ENCODE measurements at regions not wholly inside any gene's neighbourhood (a gene's known extent, or its start where the extent isn't known, plus 50 kb on each side); places are given as distances from the start of the nearest gene placed in this dataset.

DNA sequence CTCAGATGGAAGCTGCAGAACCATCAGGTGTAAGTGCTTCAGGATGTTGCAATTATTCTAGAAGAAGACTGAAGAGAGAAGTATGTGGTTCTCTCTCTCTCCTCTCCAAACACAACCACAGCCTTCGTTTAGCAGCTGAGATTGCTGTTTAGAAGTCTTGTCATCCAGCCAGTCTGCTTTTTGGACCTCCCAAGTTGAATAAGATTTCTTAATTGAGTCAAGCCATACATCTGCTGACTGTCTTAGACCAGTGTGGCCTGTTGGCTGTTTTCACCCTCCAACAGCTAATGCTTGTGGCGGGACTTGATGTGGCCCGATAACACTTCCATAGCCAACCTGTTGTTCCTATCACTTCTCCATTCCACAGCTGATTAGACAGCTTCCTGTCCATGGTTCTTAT is 91.3 kb upstream of the TMEM17 start:
- no peak overlapping the region for H3K4me3 ChIP-seq (ENCODE audit: low read depth, low read length)
- no peak overlapping the region for H3K27ac ChIP-seq (ENCODE audit: extremely low read depth, low read depth, low read length)
- no peak for TF ChIP-seq IKZF3 (tag by site-specific recombination; IDR thresholded peaks at IDR 0.05)
- TF ChIP-seq ZNF792 (tag by site-specific recombination; IDR thresholded peaks at IDR 0.05), result no peak
- TF ChIP-seq, protein P1, sequence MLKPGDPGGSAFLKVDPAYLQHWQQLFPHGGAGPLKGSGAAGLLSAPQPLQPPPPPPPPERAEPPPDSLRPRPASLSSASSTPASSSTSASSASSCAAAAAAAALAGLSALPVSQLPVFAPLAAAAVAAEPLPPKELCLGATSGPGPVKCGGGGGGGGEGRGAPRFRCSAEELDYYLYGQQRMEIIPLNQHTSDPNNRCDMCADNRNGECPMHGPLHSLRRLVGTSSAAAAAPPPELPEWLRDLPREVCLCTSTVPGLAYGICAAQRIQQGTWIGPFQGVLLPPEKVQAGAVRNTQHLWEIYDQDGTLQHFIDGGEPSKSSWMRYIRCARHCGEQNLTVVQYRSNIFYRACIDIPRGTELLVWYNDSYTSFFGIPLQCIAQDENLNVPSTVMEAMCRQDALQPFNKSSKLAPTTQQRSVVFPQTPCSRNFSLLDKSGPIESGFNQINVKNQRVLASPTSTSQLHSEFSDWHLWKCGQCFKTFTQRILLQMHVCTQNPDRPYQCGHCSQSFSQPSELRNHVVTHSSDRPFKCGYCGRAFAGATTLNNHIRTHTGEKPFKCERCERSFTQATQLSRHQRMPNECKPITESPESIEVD (tag by site-specific recombination; IDR thresholded peaks at IDR 0.05), result no peak
- no peaks in the 10 kb centered on the region for H3K9me3 ChIP-seq (ENCODE audit: control insufficient read depth, insufficient read depth, low read depth, low read length)
- ChIA-PET POLR2A (no interaction called here), CTCF (no interaction called here)
- H3K4me1 ChIP-seq (ENCODE audit: control insufficient read depth, insufficient read depth, low read length), result no peaks in the 10 kb centered on the region
- H3K36me3 ChIP-seq (ENCODE audit: control insufficient read depth in 2 of 2, insufficient read depth in 1 of 2, low read length in 2 of 2), result no peaks in the 10 kb centered on the region

DNA sequence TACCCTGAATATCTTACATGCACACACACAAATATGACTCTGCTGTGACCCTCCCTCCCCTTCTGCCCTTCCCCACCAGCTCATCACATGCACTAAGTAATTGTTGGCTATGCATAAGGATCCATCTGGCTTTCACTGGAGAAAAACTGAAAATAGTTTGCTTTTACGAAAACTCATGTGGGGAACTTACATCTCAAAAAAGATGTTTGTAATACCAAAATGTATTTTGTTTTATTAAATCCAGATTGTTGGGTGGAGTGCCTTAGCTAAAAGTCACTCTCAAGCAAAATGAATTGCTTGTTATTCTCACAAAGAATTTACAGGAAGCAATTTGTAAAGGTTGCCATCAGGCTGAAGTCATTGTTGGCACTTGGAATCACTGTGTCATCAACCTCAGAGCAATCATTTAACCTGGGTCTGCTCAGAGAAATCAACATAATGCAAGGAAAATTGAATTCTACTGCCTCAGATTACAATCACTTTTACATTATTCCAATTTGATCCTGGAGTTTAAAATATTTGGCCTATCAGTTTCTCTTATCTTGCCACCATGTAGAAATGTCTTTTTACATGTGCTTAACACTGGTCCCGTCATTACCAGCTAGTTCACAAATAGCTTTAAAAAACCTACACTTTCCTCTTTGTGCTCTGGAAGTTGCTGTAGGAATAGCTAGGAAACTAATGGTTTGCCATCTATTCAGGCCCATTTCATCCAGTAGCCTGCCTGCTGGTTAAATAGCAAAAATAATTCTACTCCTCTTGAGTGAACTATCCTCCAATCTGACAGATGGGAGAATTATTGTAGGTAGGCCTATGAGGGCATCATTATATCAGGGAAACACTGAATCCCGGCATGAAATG is 90.3 kb upstream of the TMEM17 start:
- H3K9me3 ChIP-seq (ENCODE audit: control insufficient read depth, insufficient read depth, low read depth, low read length), result no peaks in the 10 kb centered on the region
- no peaks in the 10 kb centered on the region for H3K4me1 ChIP-seq (ENCODE audit: control insufficient read depth, insufficient read depth, low read length)
- no peak overlapping the region for H3K4me3 ChIP-seq (ENCODE audit: low read depth, low read length)
- ChIA-PET CTCF (no interaction called here), POLR2A (no interaction called here)
- H3K27ac ChIP-seq (ENCODE audit: extremely low read depth, low read depth, low read length), result no peak overlapping the region
- TF ChIP-seq KLF1 (tag by site-specific recombination; IDR thresholded peaks at IDR 0.05) (no peak), ZNF341 (tag by site-specific recombination; IDR thresholded peaks at IDR 0.05; ENCODE audit: low read depth) (no peak), ZFHX2 (tag by site-specific recombination; conservative IDR thresholded peaks at IDR 0.05) (no peak), GLIS2 (tag by site-specific recombination; IDR thresholded peaks at IDR 0.05) (no peak), ZNF16 (tag by site-specific recombination; IDR thresholded peaks at IDR 0.05; ENCODE audit: low read depth) (no peak), ZNF112 (tag by site-specific recombination; IDR thresholded peaks at IDR 0.05) (no peak), SP2 (tag by site-specific recombination; IDR thresholded peaks at IDR 0.05) (no peak), TRIM28 (IDR thresholded peaks at IDR 0.05; ENCODE audit: borderline replicate concordance, low read length) (no peak), ZNF521 (tag by site-specific recombination; IDR thresholded peaks at IDR 0.05) (no peak), ZBTB48 (tag by site-specific recombination; IDR thresholded peaks at IDR 0.05) (no peak), ZNF792 (tag by site-specific recombination; IDR thresholded peaks at IDR 0.05) (no peak), ZNF510 (tag by site-specific recombination; IDR thresholded peaks at IDR 0.05; ENCODE audit: insufficient replicate concordance) (no peak), YY2 (tag by site-specific recombination; IDR thresholded peaks at IDR 0.05) (no peak), ZBTB20 (tag by site-specific recombination; IDR thresholded peaks at IDR 0.05) (no peak)
- TF ChIP-seq, protein P2, sequence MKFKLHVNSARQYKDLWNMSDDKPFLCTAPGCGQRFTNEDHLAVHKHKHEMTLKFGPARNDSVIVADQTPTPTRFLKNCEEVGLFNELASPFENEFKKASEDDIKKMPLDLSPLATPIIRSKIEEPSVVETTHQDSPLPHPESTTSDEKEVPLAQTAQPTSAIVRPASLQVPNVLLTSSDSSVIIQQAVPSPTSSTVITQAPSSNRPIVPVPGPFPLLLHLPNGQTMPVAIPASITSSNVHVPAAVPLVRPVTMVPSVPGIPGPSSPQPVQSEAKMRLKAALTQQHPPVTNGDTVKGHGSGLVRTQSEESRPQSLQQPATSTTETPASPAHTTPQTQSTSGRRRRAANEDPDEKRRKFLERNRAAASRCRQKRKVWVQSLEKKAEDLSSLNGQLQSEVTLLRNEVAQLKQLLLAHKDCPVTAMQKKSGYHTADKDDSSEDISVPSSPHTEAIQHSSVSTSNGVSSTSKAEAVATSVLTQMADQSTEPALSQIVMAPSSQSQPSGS (tag by site-specific recombination; IDR thresholded peaks at IDR 0.05; ENCODE audit: low read depth), result no peak
- TF ChIP-seq, protein P3, sequence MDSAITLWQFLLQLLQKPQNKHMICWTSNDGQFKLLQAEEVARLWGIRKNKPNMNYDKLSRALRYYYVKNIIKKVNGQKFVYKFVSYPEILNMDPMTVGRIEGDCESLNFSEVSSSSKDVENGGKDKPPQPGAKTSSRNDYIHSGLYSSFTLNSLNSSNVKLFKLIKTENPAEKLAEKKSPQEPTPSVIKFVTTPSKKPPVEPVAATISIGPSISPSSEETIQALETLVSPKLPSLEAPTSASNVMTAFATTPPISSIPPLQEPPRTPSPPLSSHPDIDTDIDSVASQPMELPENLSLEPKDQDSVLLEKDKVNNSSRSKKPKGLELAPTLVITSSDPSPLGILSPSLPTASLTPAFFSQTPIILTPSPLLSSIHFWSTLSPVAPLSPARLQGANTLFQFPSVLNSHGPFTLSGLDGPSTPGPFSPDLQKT (IDR thresholded peaks at IDR 0.05; ENCODE audit: borderline replicate concordance, low read depth, low read length), result no peak
- H3K36me3 ChIP-seq (ENCODE audit: control insufficient read depth in 2 of 2, insufficient read depth in 1 of 2, low read length in 2 of 2), result no peaks in the 10 kb centered on the region

DNA sequence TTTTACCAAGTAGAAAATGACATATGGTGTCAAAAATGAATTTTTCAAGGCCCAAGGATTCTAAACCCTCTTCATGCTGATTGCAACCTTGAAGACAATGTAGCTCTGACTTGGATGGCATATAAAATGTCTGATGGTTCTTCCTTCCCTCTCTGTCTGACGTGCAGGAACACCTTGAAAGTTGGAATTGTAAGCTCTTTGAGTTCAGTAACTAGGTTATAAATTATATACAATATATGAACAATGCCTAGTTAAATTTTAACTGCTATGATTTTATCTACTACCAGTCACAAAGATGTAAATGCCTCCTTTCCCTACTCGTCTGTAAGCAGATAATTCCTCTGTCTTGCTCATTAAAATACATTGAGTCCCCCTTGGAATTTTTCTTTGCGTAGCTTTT is 89.5 kb upstream of the TMEM17 start:
- H3K4me1 ChIP-seq (ENCODE audit: control insufficient read depth, insufficient read depth, low read length), result no peaks in the 10 kb centered on the region
- no peak overlapping the region for H3K4me3 ChIP-seq (ENCODE audit: low read depth, low read length)
- ChIA-PET POLR2A (no interaction called here), CTCF (no interaction called here)
- no peaks in the 10 kb centered on the region for H3K9me3 ChIP-seq (ENCODE audit: control insufficient read depth, insufficient read depth, low read depth, low read length)
- H3K27ac ChIP-seq (ENCODE audit: extremely low read depth, low read depth, low read length), result no peak overlapping the region
- no peaks in the 10 kb centered on the region for H3K36me3 ChIP-seq (ENCODE audit: control insufficient read depth in 2 of 2, insufficient read depth in 1 of 2, low read length in 2 of 2)
- TF ChIP-seq, protein P1 (tag by site-specific recombination; IDR thresholded peaks at IDR 0.05), result no peak
- TF ChIP-seq, protein P4, sequence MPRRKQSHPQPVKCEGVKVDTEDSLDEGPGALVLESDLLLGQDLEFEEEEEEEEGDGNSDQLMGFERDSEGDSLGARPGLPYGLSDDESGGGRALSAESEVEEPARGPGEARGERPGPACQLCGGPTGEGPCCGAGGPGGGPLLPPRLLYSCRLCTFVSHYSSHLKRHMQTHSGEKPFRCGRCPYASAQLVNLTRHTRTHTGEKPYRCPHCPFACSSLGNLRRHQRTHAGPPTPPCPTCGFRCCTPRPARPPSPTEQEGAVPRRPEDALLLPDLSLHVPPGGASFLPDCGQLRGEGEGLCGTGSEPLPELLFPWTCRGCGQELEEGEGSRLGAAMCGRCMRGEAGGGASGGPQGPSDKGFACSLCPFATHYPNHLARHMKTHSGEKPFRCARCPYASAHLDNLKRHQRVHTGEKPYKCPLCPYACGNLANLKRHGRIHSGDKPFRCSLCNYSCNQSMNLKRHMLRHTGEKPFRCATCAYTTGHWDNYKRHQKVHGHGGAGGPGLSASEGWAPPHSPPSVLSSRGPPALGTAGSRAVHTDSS (tag by site-specific recombination; IDR thresholded peaks at IDR 0.05), result no peak
- TF ChIP-seq ZBTB48 (tag by site-specific recombination; IDR thresholded peaks at IDR 0.05) (no peak), ZNF660 (tag by site-specific recombination; IDR thresholded peaks at IDR 0.05) (no peak)
- TF ChIP-seq, protein P5, sequence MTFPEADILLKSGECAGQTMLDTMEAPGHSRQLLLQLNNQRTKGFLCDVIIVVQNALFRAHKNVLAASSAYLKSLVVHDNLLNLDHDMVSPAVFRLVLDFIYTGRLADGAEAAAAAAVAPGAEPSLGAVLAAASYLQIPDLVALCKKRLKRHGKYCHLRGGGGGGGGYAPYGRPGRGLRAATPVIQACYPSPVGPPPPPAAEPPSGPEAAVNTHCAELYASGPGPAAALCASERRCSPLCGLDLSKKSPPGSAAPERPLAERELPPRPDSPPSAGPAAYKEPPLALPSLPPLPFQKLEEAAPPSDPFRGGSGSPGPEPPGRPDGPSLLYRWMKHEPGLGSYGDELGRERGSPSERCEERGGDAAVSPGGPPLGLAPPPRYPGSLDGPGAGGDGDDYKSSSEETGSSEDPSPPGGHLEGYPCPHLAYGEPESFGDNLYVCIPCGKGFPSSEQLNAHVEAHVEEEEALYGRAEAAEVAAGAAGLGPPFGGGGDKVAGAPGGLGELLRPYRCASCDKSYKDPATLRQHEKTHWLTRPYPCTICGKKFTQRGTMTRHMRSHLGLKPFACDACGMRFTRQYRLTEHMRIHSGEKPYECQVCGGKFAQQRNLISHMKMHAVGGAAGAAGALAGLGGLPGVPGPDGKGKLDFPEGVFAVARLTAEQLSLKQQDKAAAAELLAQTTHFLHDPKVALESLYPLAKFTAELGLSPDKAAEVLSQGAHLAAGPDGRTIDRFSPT (tag by site-specific recombination; IDR thresholded peaks at IDR 0.05), result no peak

All from HEK293 (cell line).